ENCODE measurements at regions not wholly inside any gene's neighbourhood (a gene's known extent, or its start where the extent isn't known, plus 50 kb on each side); places are given as distances from the start of the nearest gene placed in this dataset.

DNA sequence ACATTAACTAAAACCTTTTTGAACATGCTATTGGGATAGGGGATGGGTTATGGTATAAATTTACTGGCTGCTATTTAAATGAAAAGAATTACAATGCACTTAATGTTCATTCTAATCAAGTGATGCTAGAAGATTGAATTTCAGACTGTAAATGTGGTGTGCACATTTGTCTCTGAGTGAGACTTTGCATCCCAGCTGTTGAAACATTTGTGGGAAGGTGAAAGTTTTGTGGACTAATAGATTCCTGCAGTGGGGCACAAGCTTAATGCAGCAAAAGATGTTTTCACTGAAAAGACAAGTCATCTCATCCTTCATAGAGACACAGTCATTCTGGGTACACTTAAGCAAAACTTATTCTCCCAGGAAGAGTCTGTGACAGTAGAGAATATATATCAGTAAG lies 323.6 kb downstream of the NFIB start:
- DNase-seq, result no peak

DNA sequence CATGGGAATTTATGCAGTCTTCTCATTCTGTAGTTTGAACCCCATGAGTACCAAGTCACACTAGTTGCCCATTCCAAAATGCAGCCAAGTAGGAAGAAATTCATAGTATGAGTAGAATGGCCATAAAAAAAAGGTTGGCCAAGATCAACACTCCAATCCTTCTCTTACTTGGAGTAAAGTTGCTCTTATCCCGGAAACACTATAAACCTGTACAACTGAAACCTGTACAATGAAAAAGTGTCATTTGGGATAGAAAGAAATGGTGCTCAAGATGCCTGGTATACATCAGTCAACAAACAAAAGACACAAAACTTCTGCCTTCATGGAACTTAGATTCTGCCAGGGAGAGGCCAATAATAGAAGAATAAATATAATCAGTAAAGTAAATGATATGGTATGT lies 325.0 kb downstream of the NFIB start:
- DNase-seq, result no peak

DNA sequence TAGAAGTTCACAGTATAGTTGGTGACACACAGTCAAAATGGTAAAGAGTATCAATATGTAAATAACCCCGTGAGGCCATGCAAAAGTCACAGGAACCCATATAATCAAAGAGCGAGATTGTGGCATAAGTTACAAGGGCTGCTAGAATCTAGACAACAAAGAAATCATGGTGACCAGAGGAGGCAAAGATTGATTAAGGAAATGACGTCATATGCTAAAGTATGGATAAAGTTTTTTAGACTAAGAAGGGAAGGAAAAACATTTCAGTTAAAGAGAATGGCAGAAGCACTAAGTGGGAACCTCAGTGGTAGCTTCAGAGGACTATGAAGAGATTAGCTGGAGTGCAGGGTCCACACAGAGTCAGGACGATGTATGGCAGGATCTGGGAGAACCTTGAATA lies 330.3 kb downstream of the NFIB start:
- no peak for DNase-seq

DNA sequence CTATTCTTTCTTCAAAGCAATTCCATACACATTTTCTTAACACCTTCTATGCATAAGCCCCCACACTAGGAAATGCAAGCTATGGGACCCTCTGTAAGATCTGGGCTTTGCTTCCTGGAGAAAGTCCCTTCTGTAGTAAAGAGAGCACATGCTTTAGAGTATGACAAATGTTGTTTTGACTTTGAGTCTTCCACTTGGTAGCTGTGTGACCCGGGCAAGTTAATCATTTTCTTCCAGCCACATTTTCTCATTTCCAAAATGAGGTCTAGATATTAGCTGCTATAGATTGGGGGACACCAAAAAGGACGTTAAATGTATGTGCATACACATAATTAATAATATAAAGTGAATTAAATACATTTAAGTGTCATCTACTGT lies 334.0 kb downstream of the NFIB start:
- no peak for DNase-seq

DNA sequence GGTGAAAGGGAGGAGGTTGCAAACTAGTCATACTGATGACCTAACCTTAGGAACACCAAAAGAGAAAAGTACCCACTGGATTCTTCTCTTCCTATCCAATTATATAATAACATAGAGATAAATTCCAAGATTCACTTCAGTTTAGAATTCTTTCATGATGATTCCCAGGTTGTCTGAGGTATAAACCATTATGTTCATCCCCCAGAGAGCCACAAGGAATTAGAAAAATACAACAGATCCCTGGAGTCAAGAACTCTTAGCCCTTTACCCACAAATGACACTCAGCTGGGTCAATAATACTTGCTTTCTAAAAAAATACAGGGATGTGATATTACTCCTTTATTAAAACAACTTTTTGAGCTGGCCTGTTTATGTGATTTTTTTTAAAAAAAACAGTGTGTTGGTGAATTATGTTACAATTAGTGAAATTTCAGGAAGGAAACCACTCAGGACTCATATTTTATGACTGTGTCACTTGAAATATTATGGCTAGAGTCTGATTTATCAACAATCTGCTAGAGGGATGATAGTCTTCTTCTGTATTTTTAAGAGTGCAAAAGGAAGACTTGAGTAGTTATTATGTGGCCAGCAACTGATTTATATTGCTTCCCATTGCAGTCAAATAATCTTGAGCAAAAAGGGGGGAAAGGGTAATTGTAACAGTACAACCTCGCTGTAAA lies 338.2 kb downstream of the NFIB start:
- DNase-seq, result no peak

DNA sequence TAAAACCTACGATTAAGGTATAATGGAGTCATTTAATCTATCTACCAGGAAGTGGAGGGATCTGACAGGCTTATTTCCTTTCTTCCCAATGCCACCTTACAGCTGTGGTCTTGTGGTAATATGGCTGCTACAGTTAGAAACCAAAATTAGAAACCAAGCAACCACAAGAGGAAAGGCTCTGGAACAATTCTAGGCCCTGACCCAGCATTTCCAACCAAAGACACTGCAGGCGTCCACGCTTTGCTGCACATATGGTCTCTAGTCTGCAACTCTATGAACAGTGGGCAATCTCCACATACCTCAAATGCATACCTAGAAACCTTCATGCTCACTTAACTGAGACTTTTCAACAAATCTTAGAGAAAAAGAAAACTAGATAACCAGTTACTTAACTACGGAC lies 339.1 kb downstream of the NFIB start:
- DNase-seq, result no peak

DNA sequence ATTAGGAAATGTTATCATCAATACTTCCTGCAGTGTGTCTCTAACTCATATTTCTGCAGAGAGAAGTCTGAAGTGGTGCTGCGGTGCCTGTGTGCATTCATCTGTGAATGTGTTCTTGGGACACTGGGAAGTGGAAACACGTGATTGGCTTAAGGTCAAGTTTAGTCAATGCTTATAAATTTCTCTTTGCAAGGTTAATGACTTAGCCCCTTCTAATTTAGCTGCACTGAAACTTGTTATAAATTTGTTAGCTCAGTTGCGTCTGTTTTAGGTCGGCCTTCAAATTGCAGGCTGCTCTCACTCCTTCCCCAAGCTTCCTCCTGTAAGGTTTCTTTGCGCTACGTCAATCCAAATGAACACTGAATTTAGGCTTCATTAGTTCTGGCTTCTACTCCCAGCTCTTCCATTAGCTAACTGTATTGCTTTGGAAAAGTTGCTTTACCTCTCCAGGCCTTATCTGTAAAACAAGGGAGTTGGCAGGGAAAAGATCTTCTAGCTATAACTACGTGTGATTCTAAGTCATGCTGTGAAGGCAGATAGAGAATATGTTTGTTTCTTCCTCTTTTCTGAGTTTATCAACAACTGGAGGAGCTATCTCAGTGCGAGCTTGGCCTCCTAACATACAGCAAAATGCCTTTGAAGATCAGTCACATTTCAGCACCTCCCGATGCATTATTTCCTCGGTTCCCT lies 341.8 kb downstream of the NFIB start:
- no peak for DNase-seq

DNA sequence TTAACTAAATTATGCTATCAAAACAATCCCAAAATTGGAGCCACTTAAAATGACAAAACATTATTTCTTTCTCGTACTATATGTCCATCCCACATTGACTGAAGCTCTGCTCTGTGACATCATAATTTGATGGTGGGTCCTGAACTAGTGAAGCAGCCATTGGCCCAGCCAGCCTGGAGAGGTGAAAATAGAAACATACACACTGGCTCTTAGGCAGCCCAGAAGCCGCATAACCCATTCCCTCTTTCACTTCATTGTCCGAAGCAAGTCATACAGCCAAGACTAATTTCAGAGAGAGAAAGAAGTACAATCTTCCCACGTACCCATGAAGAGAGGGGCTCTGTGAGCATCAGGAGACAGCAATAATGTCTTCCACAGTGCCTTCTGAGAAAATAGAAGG lies 342.5 kb downstream of the NFIB start:
- no peak for DNase-seq

DNA sequence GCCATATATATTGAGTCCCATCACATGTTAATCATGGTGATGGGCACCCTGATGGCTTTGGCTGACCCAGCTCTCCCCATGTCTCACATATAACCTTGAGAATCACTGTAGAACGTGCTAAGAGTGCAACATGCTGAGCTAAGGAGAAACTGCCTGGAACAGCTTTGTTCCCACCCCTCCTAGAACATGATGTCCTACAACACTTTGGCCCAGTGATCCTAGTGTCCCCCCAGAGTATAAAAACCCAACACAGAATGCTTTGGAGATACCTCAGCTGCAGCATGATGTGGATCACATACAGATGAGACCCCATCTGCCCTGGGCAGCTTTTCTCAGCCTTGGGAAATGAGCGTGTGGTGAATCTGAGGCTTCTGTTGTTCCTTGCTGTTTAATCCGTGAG lies 343.5 kb downstream of the NFIB start:
- no peak for DNase-seq

DNA sequence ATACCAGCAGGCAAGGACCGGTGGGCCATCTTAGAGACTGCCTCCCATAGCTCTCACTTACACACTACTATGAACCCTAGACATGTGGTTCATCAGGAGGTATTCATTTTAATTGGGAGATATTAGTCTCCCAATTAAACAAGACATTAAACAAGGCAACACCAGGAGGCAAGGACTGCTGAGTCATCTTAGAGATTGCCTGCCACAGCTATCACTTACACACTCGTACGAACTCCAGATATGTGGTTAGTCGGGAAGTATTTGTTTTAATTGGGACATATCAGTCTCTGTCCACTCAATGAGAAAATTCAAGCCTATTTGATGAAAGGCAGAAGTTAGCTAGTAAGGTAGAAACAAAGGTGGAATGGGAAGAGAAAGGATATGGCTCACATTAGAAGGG lies 343.9 kb downstream of the NFIB start:
- DNase-seq, result no peak

DNA sequence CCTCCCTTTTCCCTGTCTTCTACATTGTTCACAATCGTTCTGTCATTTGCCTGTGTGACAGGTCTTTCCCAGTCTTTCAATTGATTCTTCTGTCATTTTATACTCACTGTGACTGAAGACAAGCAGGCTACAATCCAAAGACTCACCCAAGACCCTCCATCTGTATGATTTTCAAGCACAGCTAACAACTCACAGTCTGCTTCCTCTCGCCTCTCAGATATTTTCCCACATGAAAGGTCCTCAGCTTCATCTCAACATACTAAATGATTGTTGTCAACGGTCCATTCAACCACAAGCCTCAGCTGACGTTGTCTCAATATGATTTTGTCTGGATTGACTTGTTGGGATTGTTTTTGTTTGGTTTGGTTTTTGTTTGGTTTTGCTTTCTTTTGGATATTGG lies 346.5 kb downstream of the NFIB start:
- no peak for DNase-seq

DNA sequence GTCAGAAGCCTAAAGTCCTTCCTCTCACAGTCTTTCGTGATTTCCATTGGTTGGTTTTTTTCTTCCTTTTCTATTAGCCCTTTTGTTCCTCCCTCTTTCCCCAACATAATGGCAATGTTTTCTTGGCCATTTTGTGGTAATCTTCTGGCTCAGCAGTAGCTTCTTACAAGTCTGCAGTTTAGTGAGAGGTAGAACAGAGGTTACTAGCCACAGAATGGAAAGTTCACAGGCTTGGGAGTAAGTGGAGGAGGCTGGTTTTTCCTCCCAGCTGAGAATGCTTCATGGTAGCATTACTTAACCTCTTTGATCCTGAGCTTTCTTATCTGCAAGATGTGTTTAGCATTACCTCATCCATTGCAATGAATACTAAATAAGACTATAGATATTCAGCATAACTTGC lies 346.9 kb downstream of the NFIB start:
- no peak for DNase-seq

DNA sequence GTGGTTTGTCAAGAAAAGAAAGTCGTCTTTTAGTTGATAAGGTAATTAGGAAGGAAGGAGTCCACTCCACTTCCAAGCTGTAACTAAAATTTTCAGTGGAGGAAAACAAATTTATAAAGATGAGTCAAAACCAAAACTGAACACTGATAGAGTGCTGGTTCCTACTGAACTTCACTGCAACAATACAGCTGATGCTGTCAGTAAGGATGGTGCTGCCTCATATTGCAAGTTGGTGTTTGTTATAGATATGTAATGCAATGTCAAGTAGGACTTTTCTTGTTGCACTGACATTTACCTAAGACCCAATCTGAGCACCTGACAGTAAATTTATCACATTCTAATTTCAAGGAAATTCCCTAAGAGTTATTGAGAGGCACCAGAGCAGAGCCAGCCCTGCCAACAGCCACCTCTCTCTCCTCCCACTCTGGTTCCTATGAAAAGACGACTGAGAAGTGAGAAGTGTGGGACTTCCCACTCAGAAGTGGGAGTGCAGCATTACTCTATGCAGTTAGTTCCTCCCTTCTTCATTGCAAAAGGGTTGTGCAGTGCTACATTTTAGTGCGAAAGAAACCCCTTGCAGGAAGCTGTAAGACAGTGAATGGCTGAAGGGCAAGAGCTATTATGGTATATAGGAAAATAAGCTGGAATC lies 350.8 kb downstream of the NFIB start:
- DNase-seq, result no peak

DNA sequence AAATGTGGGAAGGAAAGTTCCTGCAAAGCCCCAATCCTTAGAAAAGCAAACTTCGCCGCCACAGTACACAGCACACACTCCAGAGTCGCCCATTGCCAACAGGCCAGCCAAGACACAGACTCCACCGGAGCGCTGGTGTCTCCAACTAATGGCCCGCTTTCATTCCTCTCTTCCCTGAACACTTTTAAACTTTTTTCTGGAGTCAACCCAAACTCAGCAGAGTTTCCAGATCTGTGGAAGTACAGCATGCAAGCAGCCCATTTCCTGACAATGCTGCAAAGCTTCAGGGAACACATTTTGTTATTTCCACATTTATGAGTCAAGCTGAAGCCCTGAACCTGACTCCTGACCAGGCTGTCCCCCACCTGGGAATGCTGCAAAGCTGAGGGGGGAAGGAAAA lies 351.9 kb downstream of the NFIB start:
- no peak for DNase-seq

DNA sequence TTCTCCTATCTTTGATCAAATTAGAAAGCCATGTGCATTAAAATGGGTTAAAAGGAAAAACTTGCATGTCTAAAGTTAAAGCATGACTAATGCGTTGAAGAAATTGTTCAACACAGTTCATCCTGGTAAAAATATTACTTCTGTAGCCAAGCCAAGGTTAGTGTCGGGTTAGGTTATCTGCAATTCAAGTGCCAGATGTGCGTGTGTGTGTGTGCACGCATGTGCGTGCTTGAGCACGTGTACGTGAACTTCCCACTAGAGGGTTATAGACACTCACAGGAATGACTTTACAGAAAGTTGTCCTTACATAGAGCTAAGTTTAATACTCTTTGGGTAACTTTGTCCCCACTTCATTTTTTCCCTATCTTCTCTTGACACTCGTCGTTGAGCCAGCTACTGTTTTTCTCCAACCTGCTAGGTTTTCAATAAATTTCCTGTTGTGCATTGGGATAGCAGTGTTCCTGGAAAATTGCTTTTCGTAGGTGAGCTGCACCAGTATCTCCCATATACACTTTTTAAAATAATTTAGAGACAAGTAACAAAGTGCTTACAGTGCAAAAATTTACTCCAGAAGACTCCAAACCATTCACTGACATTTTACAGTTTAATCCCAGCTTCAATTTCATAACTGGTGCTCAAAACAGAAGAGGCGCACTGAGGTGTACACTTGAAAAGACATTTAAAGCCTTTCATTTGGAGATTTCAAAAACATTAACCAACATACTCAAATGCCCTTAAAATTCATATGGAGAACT lies 353.8 kb downstream of the NFIB start:
- DNase-seq, result no peak

DNA sequence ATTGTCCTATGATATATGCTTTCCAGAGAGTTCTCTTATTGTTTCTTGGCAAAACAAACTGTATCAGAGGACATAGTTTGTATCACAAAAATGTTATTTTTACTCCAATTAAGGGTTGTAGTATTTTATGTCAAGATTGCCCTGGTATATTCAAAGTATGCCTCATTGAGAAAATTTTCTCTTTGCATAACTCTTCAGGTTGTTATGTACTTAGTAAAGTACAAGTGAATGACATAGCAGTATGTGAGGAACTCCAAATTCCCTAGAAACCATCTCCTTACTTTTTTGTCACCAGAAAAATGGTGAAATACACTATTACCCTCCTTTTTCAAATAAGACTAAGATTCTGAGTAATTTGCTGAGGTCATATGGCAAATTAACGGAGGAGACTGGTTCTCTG lies 355.3 kb downstream of the NFIB start:
- DNase-seq, result no peak

DNA sequence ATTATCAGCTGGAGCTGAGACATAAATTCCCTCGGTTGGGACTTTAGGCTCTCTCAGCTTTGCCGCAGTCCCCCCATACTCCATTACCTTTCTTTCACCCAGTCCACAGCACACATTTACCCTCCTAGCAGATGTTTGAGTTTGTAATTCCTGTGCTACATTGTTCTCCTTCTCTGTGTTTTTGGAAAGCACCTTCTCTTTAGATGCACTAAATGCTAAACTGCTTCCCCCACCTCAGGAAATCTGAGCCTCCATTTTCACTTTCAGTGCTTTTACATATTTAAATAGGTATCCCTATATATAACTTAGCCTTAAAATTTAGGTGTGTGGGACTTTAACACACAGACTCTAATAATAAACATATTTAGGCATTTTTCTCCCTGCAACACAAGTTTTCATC lies 356.9 kb downstream of the NFIB start:
- DNase-seq, result no peak

DNA sequence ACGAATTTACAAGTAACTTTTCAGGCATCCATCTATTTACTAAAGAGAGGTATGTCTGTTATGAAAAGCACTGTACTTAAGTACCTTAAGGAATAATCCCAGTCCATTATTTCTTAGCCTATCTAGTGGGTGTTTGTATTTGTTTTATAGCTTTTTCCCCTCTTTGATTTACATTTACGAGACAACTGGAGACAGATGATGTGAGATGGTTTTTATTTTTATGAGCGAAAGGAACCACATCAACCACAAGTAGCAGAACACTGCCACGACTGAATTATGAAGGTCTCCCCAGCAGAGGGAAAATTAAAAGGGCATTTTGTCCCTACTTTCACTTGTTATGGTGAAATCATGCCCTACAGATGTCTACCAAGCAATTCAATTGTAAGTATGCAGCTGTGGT lies 357.8 kb downstream of the NFIB start:
- no peak for DNase-seq

DNA sequence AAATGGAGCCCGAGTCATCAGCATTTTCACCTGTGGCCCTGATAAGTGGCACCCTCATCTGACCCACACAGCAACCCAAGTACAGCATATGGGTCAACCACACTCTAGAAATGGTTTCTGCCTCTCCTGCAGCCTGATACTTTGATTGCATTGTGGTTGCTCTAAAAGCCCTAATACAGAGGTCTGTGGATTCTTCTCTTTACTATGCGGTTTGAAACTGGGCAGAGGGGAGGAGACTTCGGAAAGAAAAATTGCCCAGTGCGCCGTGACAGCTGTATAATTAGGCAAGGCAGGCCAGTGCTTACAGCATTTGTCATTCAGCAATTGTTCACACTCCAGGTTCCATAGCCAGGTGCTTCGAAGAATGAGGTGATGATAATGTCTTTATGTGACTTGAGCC lies 361.0 kb downstream of the NFIB start:
- peak; percentile 72 for DNase-seq

DNA sequence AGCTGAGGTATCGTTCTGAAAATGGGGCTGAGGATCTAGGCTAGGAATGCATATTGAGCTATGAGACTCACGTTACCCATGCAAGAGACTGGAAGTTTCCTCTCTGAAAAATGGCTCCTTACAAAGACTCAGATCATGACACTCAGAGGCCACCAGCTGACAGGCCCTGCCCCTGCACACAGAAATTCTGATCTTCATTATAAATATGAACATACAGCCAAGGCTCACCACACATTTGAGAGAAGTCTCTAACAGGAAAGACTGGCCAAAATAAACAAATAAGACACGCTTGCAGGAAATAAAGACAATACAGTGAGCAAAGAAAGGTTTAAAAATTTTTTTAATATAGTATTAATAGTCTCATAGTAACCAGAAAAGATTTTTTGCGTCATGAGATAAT lies 365.9 kb downstream of the NFIB start:
- DNase-seq, result no peak

DNA sequence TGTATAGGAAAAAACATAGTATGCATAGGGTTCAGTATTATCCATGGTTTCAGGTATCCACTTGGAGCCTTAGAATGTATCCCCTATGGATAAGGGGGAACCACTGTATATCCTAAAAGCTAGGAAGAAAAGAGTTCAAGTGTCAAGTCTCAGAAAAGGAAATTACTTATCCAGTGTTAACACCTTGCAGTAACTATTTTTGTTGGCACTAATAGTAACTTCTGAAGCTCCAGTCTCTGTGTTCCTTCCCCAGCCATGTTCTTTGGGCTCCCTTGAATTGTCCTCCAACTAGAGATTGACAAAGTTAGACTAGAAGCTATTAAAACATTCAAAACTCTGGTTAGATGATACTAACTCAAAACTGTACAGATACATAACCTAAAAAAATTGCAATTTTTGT lies 370.8 kb downstream of the NFIB start:
- DNase-seq, result no peak

DNA sequence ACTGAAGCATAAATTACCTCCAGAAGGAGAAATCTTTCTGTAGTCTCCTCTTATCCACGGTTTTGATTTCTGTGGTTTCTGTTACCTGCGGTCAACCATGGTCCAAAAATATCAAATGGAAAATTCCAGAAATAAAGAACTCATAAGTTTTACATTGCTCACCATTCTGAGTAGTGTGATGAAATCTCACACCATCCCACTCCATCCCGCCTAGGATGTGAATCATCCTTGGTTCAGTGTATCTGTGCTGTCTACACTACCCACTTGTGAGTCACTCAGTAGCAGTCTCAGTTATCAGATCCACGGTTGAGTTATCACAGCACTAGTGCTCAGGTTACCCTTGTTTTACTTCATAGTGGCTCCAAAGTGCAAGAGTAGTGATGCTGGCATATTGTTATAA lies 371.2 kb downstream of the NFIB start:
- no peak for DNase-seq

DNA sequence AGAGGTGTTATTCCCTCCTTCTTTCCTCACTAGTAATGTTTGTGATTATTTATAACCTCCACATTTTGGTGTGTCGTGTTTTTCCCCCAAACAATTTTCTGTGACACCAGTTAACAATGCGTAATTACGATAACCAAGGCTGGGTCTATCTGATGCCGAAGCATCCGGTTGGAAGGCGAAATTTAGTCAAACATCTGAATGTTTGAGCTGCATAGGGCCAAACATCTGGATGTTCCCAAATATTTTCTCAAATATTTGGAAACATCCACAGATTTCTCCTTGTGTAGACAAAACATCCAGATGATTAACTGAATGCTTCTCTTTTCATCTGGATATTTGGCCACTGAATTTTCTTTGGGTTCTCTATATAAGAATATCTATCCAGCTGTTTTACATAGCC lies 371.7 kb downstream of the NFIB start:
- DNase-seq, result no peak

DNA sequence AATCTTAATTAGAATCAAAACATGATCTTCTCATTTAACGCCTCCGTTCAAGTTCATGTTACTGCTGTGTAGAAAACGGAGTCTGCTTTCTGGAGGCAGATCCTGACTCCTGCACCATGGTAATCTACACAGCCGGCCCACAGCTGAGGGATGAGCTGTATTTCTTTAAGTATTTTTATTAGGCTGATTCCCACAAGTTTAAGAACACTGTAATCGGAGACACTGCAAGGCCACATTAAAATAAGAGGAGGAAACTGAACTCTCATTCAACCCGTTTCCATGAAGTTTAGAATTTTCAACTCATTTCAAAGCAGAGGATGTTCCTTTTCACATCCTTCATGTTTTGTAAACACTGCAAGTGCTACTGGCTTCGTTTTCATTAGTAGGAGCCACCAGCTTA lies 372.2 kb downstream of the NFIB start:
- DNase-seq, result no peak

Measured in COR-L47 (cell line).